ENCODE measurements at regions not wholly inside any gene's neighbourhood (a gene's known extent, or its start where the extent isn't known, plus 50 kb on each side); places are given as distances from the start of the nearest gene placed in this dataset.

GRCh38 chr12:24668563-24668962 lies 280.3 kb downstream of the BCAT1 start:
- H3K9me1 ChIP-seq (ENCODE audit: control insufficient read depth, insufficient read depth, low read length) = no peaks in the 10 kb centered on the region
- H3K79me2 ChIP-seq (ENCODE audit: control insufficient read depth, insufficient read depth, low read length) = no peaks in the 10 kb centered on the region
- in situ Hi-C loops (cut with MboI) = no loop called here
- no peak for TF ChIP-seq PHB2 (IDR thresholded peaks at IDR 0.05; ENCODE audit: low read depth)
- no peak for TF ChIP-seq FOXP4 (CRISPR knock-in tag; IDR thresholded peaks at IDR 0.05; ENCODE audit: borderline replicate concordance)
- no peak for TF ChIP-seq NR2F6 (CRISPR knock-in tag; IDR thresholded peaks at IDR 0.05)
- no peak for TF ChIP-seq RB1 (IDR thresholded peaks at IDR 0.05; ENCODE audit: low read depth)
- no peak for TF ChIP-seq ZNF143 (CRISPR knock-in tag; IDR thresholded peaks at IDR 0.05)
- no peak for TF ChIP-seq ZNF696 (CRISPR knock-in tag; conservative IDR thresholded peaks at IDR 0.05)
- ATAC-seq (no peak), DNase-seq (ENCODE audit: extremely low read depth in 1 of 4, low spot score in 3 of 4) (no peak), FAIRE-seq (no peak)
- no peak overlapping the region for H3K9ac ChIP-seq (ENCODE audit: insufficient read depth in 1 of 2, low read depth in 2 of 2, low read length in 2 of 2)
- H3K36me3 ChIP-seq (ENCODE audit: control insufficient read depth, insufficient read depth, low read length) = no peaks in the 10 kb centered on the region
- H3K4me2 ChIP-seq (ENCODE audit: insufficient read depth, low read length) = no peak overlapping the region
- no peaks in the 10 kb centered on the region; a peak in 1 of 5 replicates for H3K27me3 ChIP-seq (ENCODE audit: control insufficient read depth in 2 of 2, insufficient read depth in 2 of 2, low read length in 2 of 2)
- no peak overlapping the region for H3K4me3 ChIP-seq
- no peak overlapping the region for H3K27ac ChIP-seq (ENCODE audit: extremely low read depth, low read depth, low read length)
- no peak overlapping the region for H2AFZ ChIP-seq (ENCODE audit: low read depth, low read length)
- no peaks in the 10 kb centered on the region for H3K9me3 ChIP-seq (replicated peaks; ENCODE audit: control insufficient read depth, insufficient read depth, low read depth, low read length)
- BruUV-seq (replicated peaks) = no TSS peak
- H4K20me1 ChIP-seq (replicated peaks; ENCODE audit: control insufficient read depth, insufficient read depth, low read length) = no peaks in the 10 kb centered on the region
- POLR2A ChIA-PET = interaction anchor here (1.1 kb wide), 1 partner anchor 22 kb away, joined by 3 read pairs; no protein-coding TSS in a partner anchor
- CTCF ChIA-PET (ENCODE audit: low intra/inter-chr PET ratio) = no interaction called here
- WGBS (ENCODE audit: insufficient coverage, low coverage, missing lambda C conversion rate) = 8% methylated on average over 2 of the region's 2 CpGs
- H3K4me1 ChIP-seq (replicated peaks in 1 of 2; ENCODE audit: control insufficient read depth in 2 of 2, insufficient read depth in 2 of 2, low read length in 2 of 2) = no peaks in the 10 kb centered on the region
- intact Hi-C loops (cut with micrococcal nuclease) = no loop called here
